DMS79 (cell line): ENCODE measurements at regions not wholly inside any gene's neighbourhood (a gene's known extent, or its start where the extent isn't known, plus 50 kb on each side); places are given as distances from the start of the nearest gene placed in this dataset.
"Not testable (repeated sequence)": the region's sequence is repeated elsewhere in the genome, so short reads cannot be mapped to it uniquely, and the experiment has no call there.

ENCODE experiments used
- DNase-seq: peaks from one replicate; lab custom pipeline; 2025; lab: John Stamatoyannopoulos, UW

GRCh38 chr2:84132370-84132769 lies 326.7 kb downstream of the SUCLG1 start:
- DNase-seq, result no peak

GRCh38 chr2:84131278-84131830 lies 327.7 kb downstream of the SUCLG1 start:
- DNase-seq, result no peak

- no peak for DNase-seq
Measured at GRCh38 chr2:84129018-84129417, 330.1 kb downstream of the SUCLG1 start.

GRCh38 chr2:84127812-84128211 lies 331.3 kb downstream of the SUCLG1 start:
- DNase-seq, result not testable (repeated sequence)

- no peak for DNase-seq
Measured at GRCh38 chr2:84126530-84126929, 332.6 kb downstream of the SUCLG1 start.

GRCh38 chr2:84126084-84126483 lies 333.0 kb downstream of the SUCLG1 start:
- DNase-seq, result no peak

GRCh38 chr2:84116143-84116542 lies 342.9 kb downstream of the SUCLG1 start:
- DNase-seq, result no peak

- no peak for DNase-seq
Measured at GRCh38 chr2:84115173-84115857, 343.8 kb downstream of the SUCLG1 start.

GRCh38 chr2:84103816-84104527 lies 355.1 kb downstream of the SUCLG1 start:
- not testable (repeated sequence) for DNase-seq

GRCh38 chr2:84102274-84102673 lies 356.8 kb downstream of the SUCLG1 start:
- DNase-seq, result no peak

- DNase-seq, result no peak
Measured at GRCh38 chr2:84088656-84089055, 370.4 kb downstream of the SUCLG1 start.

GRCh38 chr2:84085562-84085961 lies 373.5 kb downstream of the SUCLG1 start:
- no peak for DNase-seq

GRCh38 chr2:84084856-84085255 lies 374.2 kb downstream of the SUCLG1 start:
- no peak for DNase-seq

- no peak for DNase-seq
Measured at GRCh38 chr2:84083984-84084383, 375.1 kb downstream of the SUCLG1 start.

- no peak for DNase-seq
Measured at GRCh38 chr2:84078471-84078870, 380.6 kb downstream of the SUCLG1 start.

GRCh38 chr2:84077496-84077895 lies 381.6 kb downstream of the SUCLG1 start:
- no peak for DNase-seq

- DNase-seq, result no peak
Measured at GRCh38 chr2:84071050-84071449, 388.0 kb downstream of the SUCLG1 start.

GRCh38 chr2:84065857-84066256 lies 393.2 kb downstream of the SUCLG1 start:
- DNase-seq, result no peak

GRCh38 chr2:84057917-84058560 lies 401.0 kb downstream of the SUCLG1 start:
- DNase-seq, result no peak

- DNase-seq, result no peak
Measured at GRCh38 chr2:84055816-84056215, 403.3 kb downstream of the SUCLG1 start.

- not testable (repeated sequence) for DNase-seq
Measured at GRCh38 chr2:84054577-84054976, 404.5 kb downstream of the SUCLG1 start.

- DNase-seq, result no peak
Measured at GRCh38 chr2:84052913-84053312, 406.2 kb downstream of the SUCLG1 start.

- no peak for DNase-seq
Measured at GRCh38 chr2:84052043-84052442, 407.0 kb downstream of the SUCLG1 start.
